Natural killer cell (primary cell): ENCODE measurements at regions not wholly inside any gene's neighbourhood (a gene's known extent, or its start where the extent isn't known, plus 50 kb on each side); places are given as distances from the start of the nearest gene placed in this dataset.

Source experiments
- ATAC-seq, 3 donors: fragments of 150-1000 bp in 2 of 3; fragments of 200-7000 bp in 1 of 3; cut with Tn5 transposase; 1 replicate in 1 of 3; 2 replicates in 2 of 3; pipeline ENCODE4 v1.10.0; 2021; ENCODE audit warnings: mild to moderate bottlenecking in 2 of 3, moderate library complexity in 2 of 3
- DNase-seq, 2 donors: peaks; one replicate each; pipeline versions ENCODE4 v3.0.0 to v3.0.0-alpha.2; 2013 to 2021; ENCODE audit warnings: mixed read lengths in 1 of 2
- H3K27ac ChIP-seq: one replicate; pipeline ENCODE4 v1.5.1; 2013; ENCODE audit warnings: mild to moderate bottlenecking, low read length
- H3K27me3 ChIP-seq: one replicate; pipeline ENCODE4 v1.6.1; 2013; ENCODE audit warnings: low read length; ENCODE audit not compliant: control insufficient read depth, insufficient read depth
- H3K36me3 ChIP-seq: one replicate; pipeline ENCODE4 v1.6.1; 2013; ENCODE audit warnings: low read length; ENCODE audit not compliant: control insufficient read depth, insufficient read depth
- H3K4me1 ChIP-seq: one replicate; pipeline ENCODE4 v1.6.1; 2013; ENCODE audit warnings: low read length; ENCODE audit not compliant: control insufficient read depth, insufficient read depth
- H3K4me3 ChIP-seq: one replicate; pipeline ENCODE4 v1.5.1; 2013; ENCODE audit warnings: low read length
- H3K9me3 ChIP-seq: one replicate; pipeline ENCODE4 v1.6.1; 2013; ENCODE audit warnings: low read length; ENCODE audit not compliant: control insufficient read depth, insufficient read depth
- H3K27ac Mint-ChIP-seq, 2 donors: one replicate each; pipeline ENCODE4 v1.8.0; 2022; ENCODE audit warnings: mild to moderate bottlenecking in 2 of 2, mixed read lengths in 2 of 2, moderate library complexity in 1 of 2
- H3K27me3 Mint-ChIP-seq, 2 donors: one replicate each; pipeline ENCODE4 v1.8.0; 2022; ENCODE audit warnings: low read depth in 2 of 2, mixed read lengths in 2 of 2
- H3K36me3 Mint-ChIP-seq: one replicate; pipeline ENCODE4 v1.8.0; 2022; ENCODE audit warnings: mixed read lengths
- H3K4me1 Mint-ChIP-seq, 2 donors: one replicate each; pipeline ENCODE4 v1.8.0; 2022; ENCODE audit warnings: mixed read lengths in 2 of 2
- H3K4me3 Mint-ChIP-seq: one replicate; pipeline ENCODE4 v1.8.0; 2022; ENCODE audit warnings: mild to moderate bottlenecking, moderate library complexity, mixed read lengths
- H3K9me3 Mint-ChIP-seq, 2 donors: one replicate each; pipeline ENCODE4 v1.8.0; 2022; ENCODE audit warnings: mixed read lengths in 2 of 2
- CTCF ChIP-seq: fragments of 200-600 bp; IDR thresholded peaks from one replicate; pipeline ENCODE4 v1.8.0; 2022; ENCODE audit warnings: antibody characterized with exemption
- WGBS: methylation state at CpG from one replicate; pipeline ENCODE4 v1.1.7; 2013; ENCODE audit warnings: missing lambda C conversion rate; ENCODE audit not compliant: insufficient coverage; 5-methylcytosine and 5-hydroxymethylcytosine counted together
- intact Hi-C: fragments of 100-400 bp; cut with micrococcal nuclease; formaldehyde crosslinking; loops from one replicate; pipeline ENCODE4 v1.14.2; 2022

- peaks cover 6 to 8% of the 10 kb centered on the region in 2 donors for H3K9me3 Mint-ChIP-seq
- TF ChIP-seq CTCF = no peak
- no peaks in the 10 kb centered on the region for H3K36me3 ChIP-seq
- no peak overlapping the region for H3K4me3 ChIP-seq
- intact Hi-C loops = no loop called here
- WGBS = 64% methylated on average over 3 of the region's 4 CpGs
- no peaks in the 10 kb centered on the region for H3K27me3 ChIP-seq
- no peak for DNase-seq
- H3K4me1 ChIP-seq = no peaks in the 10 kb centered on the region
- no peak overlapping the region for H3K4me3 Mint-ChIP-seq
- ATAC-seq = no peak
- no peak overlapping the region for H3K27ac ChIP-seq
- H3K4me1 Mint-ChIP-seq = no peaks in the 10 kb centered on the region
- no peaks in the 10 kb centered on the region for H3K9me3 ChIP-seq
- H3K36me3 Mint-ChIP-seq = no peaks in the 10 kb centered on the region
- no peak overlapping the region for H3K27ac Mint-ChIP-seq
- H3K27me3 Mint-ChIP-seq = no peaks in the 10 kb centered on the region
Observed at GRCh38 chr11:21865541-21865940, 327.3 kb upstream of the ANO5 start.

GRCh38 chr11:21866781-21867180 is 326.1 kb upstream of the ANO5 start:
- H3K27ac ChIP-seq = no peak overlapping the region
- 74% methylated on average over 2 of the region's 2 CpGs for WGBS
- Mint-ChIP-seq H3K27me3 (no peaks in the 10 kb centered on the region), H3K4me3 (no peak overlapping the region), H3K9me3 (peaks cover 10% of the 10 kb centered on the region in 2 donors), H3K4me1 (no peaks in the 10 kb centered on the region), H3K27ac (no peak overlapping the region), H3K36me3 (no peaks in the 10 kb centered on the region)
- ATAC-seq = no peak
- no peak for TF ChIP-seq CTCF
- H3K9me3 ChIP-seq = no peaks in the 10 kb centered on the region
- no peak overlapping the region for H3K4me3 ChIP-seq
- intact Hi-C loops = no loop called here
- no peaks in the 10 kb centered on the region for H3K27me3 ChIP-seq
- no peaks in the 10 kb centered on the region for H3K36me3 ChIP-seq
- H3K4me1 ChIP-seq = no peaks in the 10 kb centered on the region
- DNase-seq = no peak

GRCh38 chr11:21877151-21877550 is 315.7 kb upstream of the ANO5 start:
- TF ChIP-seq CTCF = no peak
- H3K4me3 Mint-ChIP-seq = no peak overlapping the region
- peaks cover 14% of the 10 kb centered on the region for H3K36me3 Mint-ChIP-seq
- Histone ChIP-seq H3K27ac (no peak overlapping the region), H3K4me1 (no peaks in the 10 kb centered on the region), H3K4me3 (no peak overlapping the region), H3K27me3 (no peaks in the 10 kb centered on the region), H3K36me3 (no peaks in the 10 kb centered on the region), H3K9me3 (no peaks in the 10 kb centered on the region)
- DNase-seq = no peak
- H3K27me3 Mint-ChIP-seq = no peaks in the 10 kb centered on the region
- intact Hi-C loops = no loop called here
- no peak for ATAC-seq
- H3K9me3 Mint-ChIP-seq = peaks cover 16 to 19% of the 10 kb centered on the region in 2 donors
- H3K27ac Mint-ChIP-seq = no peak overlapping the region
- H3K4me1 Mint-ChIP-seq = no peaks in the 10 kb centered on the region

GRCh38 chr11:21883354-21883753 is 309.5 kb upstream of the ANO5 start:
- H3K27ac Mint-ChIP-seq = no peak overlapping the region
- TF ChIP-seq CTCF = no peak
- WGBS = 92% methylated on average over 2 of the region's 3 CpGs
- H3K4me3 ChIP-seq = no peak overlapping the region
- H3K9me3 Mint-ChIP-seq = peaks cover 23 to 31% of the 10 kb centered on the region in 2 donors
- intact Hi-C loops = no loop called here
- no peaks in the 10 kb centered on the region for H3K27me3 ChIP-seq
- no peaks in the 10 kb centered on the region for H3K4me1 Mint-ChIP-seq
- ATAC-seq (no peak), DNase-seq (no peak)
- H3K9me3 ChIP-seq = no peaks in the 10 kb centered on the region
- H3K4me1 ChIP-seq = no peaks in the 10 kb centered on the region
- no peaks in the 10 kb centered on the region for H3K36me3 ChIP-seq
- no peaks in the 10 kb centered on the region for H3K27me3 Mint-ChIP-seq
- H3K4me3 Mint-ChIP-seq = no peak overlapping the region
- peaks cover 20% of the 10 kb centered on the region for H3K36me3 Mint-ChIP-seq
- H3K27ac ChIP-seq = no peak overlapping the region
